ENCODE measurements at regions not wholly inside any gene's neighbourhood (a gene's known extent, or its start where the extent isn't known, plus 50 kb on each side); places are given as distances from the start of the nearest gene placed in this dataset.

- TF ChIP-seq CTCF (IDR thresholded peaks at IDR 0.05 in 2 of 3, conservative IDR thresholded peaks at IDR 0.05 in 1 of 3; ENCODE audit: insufficient read depth in 2 of 3, low read depth in 1 of 3, low read length in 3 of 3) (no peak), MLLT1 (IDR thresholded peaks at IDR 0.05) (no peak), ZNF3 (CRISPR knock-in tag; IDR thresholded peaks at IDR 0.05) (no peak), RAD21 (CRISPR knock-in tag; conservative IDR thresholded peaks at IDR 0.05 in 1 of 2, IDR thresholded peaks at IDR 0.05 in 1 of 2) (no peak), BCLAF1 (IDR thresholded peaks at IDR 0.05; ENCODE audit: borderline replicate concordance in 1 of 2, control insufficient read depth in 1 of 2, low read depth in 2 of 2, low read length in 1 of 2) (no peak), HMGXB4 (CRISPR knock-in tag; IDR thresholded peaks at IDR 0.05) (no peak), RBM25 (IDR thresholded peaks at IDR 0.05; ENCODE audit: low read depth, low read length, severe bottlenecking) (no peak), FOXJ2 (tag; IDR thresholded peaks at IDR 0.05) (no peak), BRD9 (IDR thresholded peaks at IDR 0.05; ENCODE audit: low read depth, partially characterized antibody) (no peak), ZNF449 (CRISPR knock-in tag; IDR thresholded peaks at IDR 0.05) (no peak)
Measured at GRCh38 chr2:24412812-24413211, 52.5 kb upstream of the ITSN2 start.

Measured in K562 (cell line).